H54 (cell line): ENCODE measurements at regions not wholly inside any gene's neighbourhood (a gene's known extent, or its start where the extent isn't known, plus 50 kb on each side); places are given as distances from the start of the nearest gene placed in this dataset.

ENCODE experiments used
- DNase-seq: peaks from one replicate; pipeline ENCODE4 v3.0.0; 2011; ENCODE audit warnings: low spot score, mixed read lengths; ENCODE audit not compliant: insufficient read length
- FAIRE-seq: peaks from 3 replicates; lab custom pipeline; 2011; peaks lifted over from hg19 to GRCh38; lab: Jason Lieb, UNC
- POLR2A ChIP-seq: IDR thresholded peaks from 2 replicates; pipeline ENCODE4 v1.6.1; 2011; ENCODE audit warnings: low read depth, mild to moderate bottlenecking, low read length

DNA sequence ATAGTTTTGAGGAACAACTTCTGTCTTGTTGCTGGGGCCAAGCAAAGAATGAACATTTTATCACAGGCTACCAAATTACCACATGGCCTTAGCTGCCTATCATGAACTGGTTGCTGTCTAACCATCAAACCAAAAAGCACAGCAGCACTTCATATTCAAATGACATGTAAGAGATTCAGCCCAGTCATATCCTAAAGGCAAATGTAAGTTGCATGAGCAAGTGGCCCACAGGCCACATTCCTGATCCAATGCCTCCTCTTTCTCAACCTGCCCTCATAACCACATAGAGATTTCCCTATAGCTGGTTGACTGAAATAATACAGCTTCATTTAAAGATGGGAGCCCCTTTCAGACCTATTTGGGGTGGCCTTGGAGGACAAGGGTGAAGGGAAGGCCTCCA is 572.3 kb downstream of the IRS1 start:
- FAIRE-seq, result no peak

DNA sequence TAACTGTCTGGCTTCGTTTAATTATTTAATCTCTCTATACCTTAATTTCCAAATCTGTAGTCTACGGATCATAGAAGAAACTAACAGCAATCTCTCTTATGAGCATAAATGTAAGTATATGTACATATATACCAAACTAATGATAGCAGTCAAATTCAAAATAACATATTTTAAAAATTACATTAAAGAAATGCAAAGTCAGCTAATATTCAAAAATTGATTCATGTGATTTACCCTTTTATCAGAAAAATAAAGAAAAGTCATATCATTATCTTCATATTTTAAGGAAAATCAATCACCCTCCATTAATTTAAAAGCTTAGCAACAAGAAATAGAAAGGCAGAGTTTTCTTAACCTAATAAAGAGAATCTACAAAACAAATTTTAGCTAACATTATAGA is 575.9 kb downstream of the IRS1 start:
- no peak for FAIRE-seq
- no peak for TF ChIP-seq POLR2A
- DNase-seq, result no peak

More for the DNA sequence above, 572.3 kb downstream of the IRS1 start:
- no peak for TF ChIP-seq POLR2A
- no peak for DNase-seq

DNA sequence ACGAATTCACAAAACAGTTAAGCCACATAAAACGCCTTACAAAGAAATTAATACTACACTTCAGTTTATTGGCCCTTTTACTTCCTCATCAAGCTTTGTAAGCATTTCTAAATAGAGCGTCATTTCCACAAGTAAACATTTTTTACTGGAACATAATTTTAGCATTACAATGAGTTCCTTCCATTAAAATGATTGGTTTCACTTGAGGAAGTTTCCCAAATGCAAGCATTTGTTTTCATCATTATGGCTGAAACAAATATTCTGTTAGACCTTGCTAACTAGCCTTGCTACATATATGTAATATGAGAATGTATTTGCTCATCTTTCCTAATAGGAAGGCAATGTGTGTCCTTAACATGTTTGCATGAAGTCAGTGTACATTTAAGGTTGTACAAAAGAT is 579.1 kb downstream of the IRS1 start:
- no peak for FAIRE-seq
- TF ChIP-seq POLR2A, result no peak
- no peak for DNase-seq

DNA sequence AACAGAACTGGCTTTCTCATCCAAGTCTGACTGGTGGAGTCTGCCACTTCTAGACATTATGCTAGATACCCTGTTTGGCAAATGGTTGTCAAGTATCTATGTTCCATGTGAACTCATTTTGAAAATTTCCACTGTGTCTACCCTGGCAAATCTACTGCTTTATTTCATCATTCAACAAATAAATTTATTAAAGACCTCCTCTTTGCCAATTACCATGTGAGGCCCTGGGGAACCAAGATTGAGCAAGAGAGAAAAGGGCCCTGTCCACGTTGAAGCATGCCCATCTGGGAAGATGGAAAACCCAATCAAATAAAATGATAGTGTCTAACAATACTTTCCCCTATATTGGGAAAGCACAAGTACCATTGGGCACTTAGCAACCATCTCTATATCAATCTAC is 582.4 kb downstream of the IRS1 start:
- TF ChIP-seq POLR2A, result no peak
- FAIRE-seq (no peak), DNase-seq (no peak)

DNA sequence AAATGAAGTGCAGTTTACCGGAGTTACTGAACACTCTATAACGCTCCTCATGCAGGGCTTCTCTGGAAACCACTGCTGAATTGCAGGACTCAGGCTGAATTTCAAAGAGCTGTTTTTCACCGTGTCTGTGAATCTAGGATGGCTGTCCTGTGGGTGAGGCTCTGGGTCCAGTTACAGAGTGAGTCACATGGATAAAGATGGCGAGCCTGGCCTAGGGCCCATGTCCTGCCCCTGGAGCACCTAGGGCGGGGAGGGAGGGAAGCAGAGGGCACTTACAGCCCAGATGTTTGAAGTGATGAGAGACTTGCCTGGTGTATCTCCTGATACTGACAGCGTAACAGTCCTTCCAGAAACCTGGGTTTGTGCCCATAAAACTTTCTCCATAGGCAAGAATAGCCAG is 583.0 kb downstream of the IRS1 start:
- DNase-seq, result no peak
- no peak for TF ChIP-seq POLR2A
- no peak for FAIRE-seq

DNA sequence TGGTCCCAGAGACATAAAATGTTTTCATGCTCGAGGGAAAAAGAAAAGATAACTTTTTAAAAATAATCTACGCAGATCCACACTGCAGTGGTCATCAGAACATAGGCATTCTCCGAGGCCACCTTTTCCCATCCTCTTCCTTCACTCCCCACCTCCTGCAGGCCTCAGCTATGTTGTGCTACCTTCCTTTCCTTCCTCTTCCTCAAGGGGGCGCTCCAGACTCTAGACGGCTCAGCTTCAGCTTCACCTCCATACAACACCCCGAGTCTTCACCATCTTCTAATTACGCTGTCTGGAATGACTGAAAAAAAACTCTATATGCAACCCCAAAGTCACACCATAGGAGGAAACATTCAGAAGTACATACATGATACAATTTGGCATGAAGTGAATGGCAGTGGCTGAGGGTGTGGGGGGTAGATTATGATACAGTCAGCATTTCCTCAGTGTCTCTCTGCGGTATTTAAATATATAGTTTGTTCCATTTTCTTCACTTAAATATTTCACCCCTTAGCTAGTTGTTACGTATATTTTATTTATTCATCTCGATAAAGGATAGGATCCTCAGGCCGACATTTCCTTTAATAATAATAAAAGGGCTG is 583.6 kb downstream of the IRS1 start:
- DNase-seq, result peak; percentile 15

DNA sequence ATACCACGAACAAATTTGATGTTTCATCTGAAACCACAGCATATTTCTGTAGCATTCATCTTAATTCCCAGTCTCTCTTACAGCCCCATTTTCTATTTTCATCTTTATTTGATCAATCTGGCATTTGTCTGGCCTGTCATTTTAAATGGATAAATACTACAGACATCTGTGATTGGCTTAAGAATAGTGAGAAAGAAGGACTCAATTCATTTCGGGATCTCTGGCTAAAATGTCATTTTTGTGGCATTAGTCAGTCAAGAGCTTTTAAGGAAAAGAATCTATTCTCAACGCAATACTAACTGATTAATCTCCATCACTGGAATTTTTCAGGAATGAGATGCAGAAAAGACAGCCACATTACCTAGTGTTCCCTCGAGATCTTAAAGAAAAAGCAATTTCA is 585.9 kb downstream of the IRS1 start:
- DNase-seq (no peak), FAIRE-seq (no peak)
- TF ChIP-seq POLR2A, result no peak

More for the DNA sequence above, 583.6 kb downstream of the IRS1 start:
- FAIRE-seq, result peak; percentile 92
- no peak for TF ChIP-seq POLR2A

DNA sequence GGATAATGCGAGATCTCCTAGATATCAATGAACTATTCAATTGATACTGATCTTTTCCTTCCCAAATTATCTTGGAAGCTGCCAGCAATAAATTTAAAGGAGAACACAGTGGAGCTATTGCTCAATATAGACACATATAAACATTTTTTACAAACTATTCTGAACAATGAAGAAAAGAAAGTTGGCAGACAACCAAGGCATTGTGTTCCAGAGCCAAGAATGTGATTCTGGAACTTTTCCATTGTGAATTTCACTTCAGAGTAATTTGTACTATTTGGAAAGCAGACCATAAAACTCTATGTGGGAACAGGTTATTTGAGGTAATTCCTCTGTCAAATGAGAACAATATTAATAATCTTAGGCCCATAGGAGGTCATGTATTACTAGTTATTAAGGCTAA is 588.2 kb downstream of the IRS1 start:
- peak; percentile 58 for FAIRE-seq
- TF ChIP-seq POLR2A, result no peak
- no peak for DNase-seq

DNA sequence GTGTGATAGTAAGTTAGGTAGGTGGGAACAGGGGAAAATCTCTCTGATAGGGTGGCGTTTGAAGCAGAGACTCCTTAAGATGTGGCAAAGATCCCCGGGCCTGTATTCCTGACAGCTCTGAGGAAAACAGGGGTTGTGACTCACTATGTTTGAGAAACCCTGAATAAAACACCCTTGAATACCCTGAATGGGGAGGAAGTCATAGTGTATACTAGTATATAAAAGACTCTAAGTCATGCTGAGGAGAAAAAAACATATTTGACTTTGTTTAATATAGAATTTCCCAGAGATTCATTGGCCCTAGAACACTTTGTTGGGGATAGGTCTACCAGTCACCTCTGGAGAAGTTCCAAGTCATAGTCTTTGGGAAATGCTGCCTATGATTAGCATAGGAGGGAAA is 590.9 kb downstream of the IRS1 start:
- peak; percentile 11 for FAIRE-seq
- DNase-seq, result no peak
- TF ChIP-seq POLR2A, result no peak

DNA sequence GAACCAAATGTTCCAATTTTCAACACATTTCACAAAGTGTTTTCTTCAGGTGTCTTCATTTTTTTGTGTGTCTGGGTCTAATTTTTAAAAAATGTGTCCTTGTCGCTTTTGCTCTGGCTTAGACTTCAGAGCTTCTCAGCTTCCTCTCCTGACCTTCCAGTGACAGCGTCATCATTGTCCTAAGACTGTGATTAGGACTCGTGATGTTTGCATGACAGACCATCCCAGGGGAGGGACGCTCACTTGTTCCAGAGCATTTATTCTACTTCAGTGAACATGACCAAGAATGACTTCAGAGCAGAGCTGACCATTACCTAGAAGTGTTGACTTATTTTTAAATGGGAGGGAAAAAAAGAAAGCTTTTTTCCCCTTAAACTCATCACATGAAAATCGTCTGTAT is 591.9 kb downstream of the IRS1 start:
- FAIRE-seq, result no peak
- no peak for TF ChIP-seq POLR2A

DNA sequence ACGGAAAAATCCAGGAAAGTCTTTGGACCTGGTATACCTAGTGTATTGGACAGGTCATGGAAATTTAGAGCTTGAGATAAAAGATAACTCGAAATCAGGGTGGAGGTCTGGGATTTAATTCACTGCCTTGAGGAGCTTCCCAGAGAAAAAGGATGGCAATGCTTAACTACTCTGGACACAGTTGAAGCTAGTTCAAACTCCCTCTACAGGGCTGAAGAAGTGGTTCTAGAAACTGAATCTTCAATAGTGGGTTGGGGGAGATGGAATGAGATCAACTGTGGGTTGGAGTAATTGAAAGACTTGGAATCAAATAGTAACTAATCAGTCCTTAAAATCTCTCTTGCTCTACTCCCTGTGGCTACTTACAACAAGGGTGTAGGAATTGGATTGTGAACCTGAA is 600.1 kb downstream of the IRS1 start:
- no peak for DNase-seq
- no peak for TF ChIP-seq POLR2A
- no peak for FAIRE-seq

More for the DNA sequence above, 591.9 kb downstream of the IRS1 start:
- no peak for DNase-seq

DNA sequence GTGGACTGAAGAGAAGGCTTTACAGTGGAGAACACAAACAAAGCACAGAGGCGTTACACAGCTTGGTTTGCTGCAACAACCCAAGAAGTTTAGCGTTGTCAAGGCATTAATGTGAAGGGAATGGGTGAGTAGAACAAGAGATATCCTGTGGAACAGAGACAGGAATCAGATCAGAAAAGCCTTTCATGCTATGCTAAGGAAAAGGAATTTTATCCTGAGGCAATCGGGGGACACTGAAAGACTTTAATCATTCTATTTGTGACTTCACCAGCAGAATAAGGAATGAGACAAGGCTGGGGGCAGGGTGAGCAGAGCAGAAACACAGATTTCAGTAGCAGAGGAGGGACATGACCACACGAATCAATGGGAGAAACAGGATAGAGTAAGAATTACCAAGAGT is 600.7 kb downstream of the IRS1 start:
- FAIRE-seq (peak; percentile 41), DNase-seq (no peak)
- TF ChIP-seq POLR2A, result no peak

DNA sequence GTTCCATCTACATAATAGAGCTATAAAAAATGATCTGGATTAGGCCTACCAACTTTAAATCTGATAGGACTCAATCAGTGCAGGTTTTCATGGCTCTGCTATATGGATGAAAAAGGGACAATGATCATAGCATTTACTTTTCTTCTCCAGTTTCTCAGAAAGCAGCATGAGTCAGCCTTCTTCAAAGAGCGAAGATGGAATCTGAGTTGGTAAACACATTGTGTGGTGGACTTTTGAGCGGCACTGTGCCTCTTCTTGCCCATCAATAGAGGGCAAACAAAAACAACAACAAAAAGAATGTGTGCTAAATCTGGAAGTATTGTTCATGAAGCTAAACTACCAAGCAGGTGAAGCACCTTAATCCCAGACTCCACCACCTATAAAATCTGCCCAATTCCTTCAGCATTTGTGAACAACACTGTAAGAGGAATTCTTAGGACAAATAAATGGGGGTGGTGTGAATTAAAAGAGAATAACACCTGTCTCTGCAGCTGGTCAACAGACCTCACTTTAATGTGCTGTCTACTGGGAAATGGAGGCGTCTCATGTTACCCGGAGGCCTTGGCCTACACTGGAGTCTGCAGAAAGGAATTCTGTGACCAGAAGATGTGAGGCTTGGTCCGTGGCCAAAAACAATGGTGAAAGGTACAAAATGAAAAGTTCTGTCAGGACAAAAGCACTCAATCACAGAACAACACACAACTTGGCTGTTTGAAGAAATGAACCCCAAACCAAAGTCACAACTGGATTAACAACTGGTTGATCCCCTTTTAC is 609.0 kb downstream of the IRS1 start:
- no peak for TF ChIP-seq POLR2A
- FAIRE-seq (no peak), DNase-seq (no peak)

DNA sequence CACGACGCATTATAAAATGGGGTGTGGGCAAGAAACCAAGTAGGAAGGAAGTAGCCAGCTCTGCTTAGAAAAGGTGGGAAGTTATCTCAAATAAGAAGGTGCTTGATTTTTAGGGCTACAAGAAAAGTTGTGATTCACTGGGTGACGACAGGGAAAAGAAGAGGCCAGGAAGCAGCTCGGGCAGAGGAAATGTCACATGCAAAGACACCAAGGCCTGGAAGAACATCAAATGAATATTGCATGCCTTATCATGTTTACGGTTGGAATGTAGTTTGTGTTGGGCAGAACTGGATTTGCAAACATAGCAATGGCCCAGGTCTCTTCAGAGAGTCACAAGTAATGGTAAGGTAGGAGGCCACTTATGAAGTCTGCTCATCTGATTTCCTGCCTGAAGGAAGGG is 610.6 kb downstream of the IRS1 start:
- DNase-seq (no peak), FAIRE-seq (peak; percentile 38)
- no peak for TF ChIP-seq POLR2A

DNA sequence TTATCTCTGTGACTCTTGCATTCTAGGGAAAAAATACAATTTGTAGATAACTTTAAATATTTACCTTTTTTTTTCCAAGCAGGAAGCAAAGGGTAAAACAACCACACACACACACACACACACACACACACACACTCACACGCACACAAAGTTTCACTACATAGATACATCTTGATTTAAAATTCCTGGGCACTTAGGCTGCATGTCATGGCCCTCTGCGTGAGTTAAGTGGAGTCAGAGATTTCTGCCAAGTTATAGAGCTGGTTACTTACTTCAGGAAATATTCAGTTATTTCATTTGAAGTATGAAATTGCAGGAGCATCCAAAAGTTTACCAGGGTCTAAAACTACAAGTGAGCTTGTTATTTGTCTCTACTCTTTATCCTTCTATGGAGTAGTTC is 612.0 kb downstream of the IRS1 start:
- FAIRE-seq (no peak), DNase-seq (no peak)
- no peak for TF ChIP-seq POLR2A
